Vagina (tissue), 2 donors: ENCODE measurements at regions not wholly inside any gene's neighbourhood (a gene's known extent, or its start where the extent isn't known, plus 50 kb on each side); places are given as distances from the start of the nearest gene placed in this dataset.

Source experiments
- DNase-seq, 2 donors: peaks; one replicate each; pipeline ENCODE4 v3.0.0-alpha.2; 2017; ENCODE audit errors: extremely low spot score in 2 of 2
- H3K27ac ChIP-seq: fragments of 200-600 bp; sonication (generic); one replicate; pipeline ENCODE4 v1.5.1; 2019
- H3K27me3 ChIP-seq: fragments of 200-600 bp; sonication (generic); one replicate; pipeline ENCODE4 v1.5.1; 2019
- H3K36me3 ChIP-seq, 2 donors: fragments of 200-600 bp; sonication (generic); one replicate each; pipeline ENCODE4 v1.5.1; 2017 to 2019
- H3K4me1 ChIP-seq: fragments of 200-600 bp; sonication (generic); one replicate; pipeline ENCODE4 v1.5.1; 2019
- H3K4me3 ChIP-seq, 2 donors: fragments of 200-600 bp; sonication (generic); 1 replicate in 1 of 2; 2 replicates in 1 of 2; pipeline ENCODE4 v1.5.1; 2016 to 2019
- H3K9me3 ChIP-seq: fragments of 200-600 bp; sonication (generic); one replicate; pipeline ENCODE4 v1.5.1; 2019
- CTCF ChIP-seq, 3 experiments: fragments of 450-650 bp in 2 of 3; fragments of 200-600 bp in 1 of 3; sonication (generic) in 1 of 3; IDR thresholded peaks; one replicate each; pipeline ENCODE4 v1.5.1; 2017 to 2019; ENCODE audit warnings: antibody characterized with exemption in 3 of 3, mild to moderate bottlenecking in 2 of 3, moderate library complexity in 2 of 3
- POLR2A ChIP-seq, 2 donors: fragments of 450-650 bp; IDR thresholded peaks; one replicate each; pipeline ENCODE4 v1.6.1; 2017; ENCODE audit warnings: antibody characterized with exemption in 2 of 2, mild to moderate bottlenecking in 2 of 2, moderate library complexity in 2 of 2
- POLR2AphosphoS5 ChIP-seq, 2 donors: sonication (generic); formaldehyde crosslinking; IDR thresholded peaks; one replicate each; pipeline ENCODE4 v1.9.0; 2017; ENCODE audit warnings: antibody characterized with exemption in 2 of 2, mild to moderate bottlenecking in 2 of 2, low read depth in 1 of 2; ENCODE audit not compliant: insufficient read depth in 1 of 2
- intact Hi-C: fragments of 100-400 bp; cut with DNase I; formaldehyde crosslinking; loops from one replicate; pipeline ENCODE4 v1.15.1; 2023

- no peaks in the 10 kb centered on the region for H3K36me3 ChIP-seq
- H3K4me1 ChIP-seq, result peaks cover 8% of the 10 kb centered on the region
- H3K27me3 ChIP-seq, result no peaks in the 10 kb centered on the region
- no peak overlapping the region for H3K4me3 ChIP-seq
- TF ChIP-seq POLR2A (IDR thresholded peaks at IDR 0.05), result no peak
- no peak overlapping the region for H3K27ac ChIP-seq
- no peaks in the 10 kb centered on the region for H3K9me3 ChIP-seq
- DNase-seq, result no peak
- intact Hi-C loops, result no loop called here
Measured at GRCh38 chr10:131743190-131744151, 157.3 kb upstream of the PPP2R2D start.

GRCh38 chr10:131744346-131744745 lies 156.5 kb upstream of the PPP2R2D start:
- Histone ChIP-seq H3K4me1 (peaks cover 8% of the 10 kb centered on the region), H3K9me3 (no peaks in the 10 kb centered on the region), H3K36me3 (no peaks in the 10 kb centered on the region), H3K4me3 (no peak overlapping the region), H3K27me3 (no peaks in the 10 kb centered on the region), H3K27ac (no peak overlapping the region)
- TF ChIP-seq POLR2A (IDR thresholded peaks at IDR 0.05) (no peak), POLR2AphosphoS5 (IDR thresholded peaks at IDR 0.05; ENCODE audit: insufficient read depth in 1 of 2, low read depth in 1 of 2) (no peak), CTCF (IDR thresholded peaks at IDR 0.05) (no peak)
- intact Hi-C loops, result no loop called here
- no peak for DNase-seq

GRCh38 chr10:131745591-131745990 lies 155.2 kb upstream of the PPP2R2D start:
- no peak for TF ChIP-seq POLR2AphosphoS5 (IDR thresholded peaks at IDR 0.05; ENCODE audit: insufficient read depth in 1 of 2, low read depth in 1 of 2)
- TF ChIP-seq POLR2A (IDR thresholded peaks at IDR 0.05), result no peak
- TF ChIP-seq CTCF (IDR thresholded peaks at IDR 0.05), result no peak
- H3K27ac ChIP-seq, result no peak overlapping the region
- DNase-seq, result no peak
- H3K4me3 ChIP-seq, result no peak overlapping the region
- intact Hi-C loops, result no loop called here
- no peaks in the 10 kb centered on the region for H3K27me3 ChIP-seq
- no peaks in the 10 kb centered on the region for H3K36me3 ChIP-seq
- H3K9me3 ChIP-seq, result no peaks in the 10 kb centered on the region
- peaks cover 8% of the 10 kb centered on the region for H3K4me1 ChIP-seq

GRCh38 chr10:131746241-131746711 lies 154.5 kb upstream of the PPP2R2D start:
- H3K4me1 ChIP-seq, result peaks cover 8% of the 10 kb centered on the region
- H3K36me3 ChIP-seq, result no peaks in the 10 kb centered on the region
- no peaks in the 10 kb centered on the region for H3K9me3 ChIP-seq
- TF ChIP-seq CTCF (IDR thresholded peaks at IDR 0.05), result no peak
- no peak for TF ChIP-seq POLR2AphosphoS5 (IDR thresholded peaks at IDR 0.05; ENCODE audit: insufficient read depth in 1 of 2, low read depth in 1 of 2)
- no peak for TF ChIP-seq POLR2A (IDR thresholded peaks at IDR 0.05)
- intact Hi-C loops, result no loop called here
- H3K27ac ChIP-seq, result no peak overlapping the region
- no peaks in the 10 kb centered on the region for H3K27me3 ChIP-seq
- no peak for DNase-seq
- H3K4me3 ChIP-seq, result no peak overlapping the region

GRCh38 chr10:131746785-131747184 lies 154.0 kb upstream of the PPP2R2D start:
- H3K4me3 ChIP-seq, result no peak overlapping the region
- DNase-seq, result no peak
- intact Hi-C loops, result no loop called here
- TF ChIP-seq POLR2AphosphoS5 (IDR thresholded peaks at IDR 0.05; ENCODE audit: insufficient read depth in 1 of 2, low read depth in 1 of 2), result no peak
- no peak for TF ChIP-seq POLR2A (IDR thresholded peaks at IDR 0.05)
- no peak for TF ChIP-seq CTCF (IDR thresholded peaks at IDR 0.05)
- no peak overlapping the region for H3K27ac ChIP-seq
- no peaks in the 10 kb centered on the region for H3K27me3 ChIP-seq
- H3K36me3 ChIP-seq, result no peaks in the 10 kb centered on the region
- H3K4me1 ChIP-seq, result peaks cover 8% of the 10 kb centered on the region
- no peaks in the 10 kb centered on the region for H3K9me3 ChIP-seq
